K562 (cell line): ENCODE measurements at regions not wholly inside any gene's neighbourhood (a gene's known extent, or its start where the extent isn't known, plus 50 kb on each side); places are given as distances from the start of the nearest gene placed in this dataset.

Experiments used
- ATAC-seq: fragments of 200-7000 bp; cut with Tn5 transposase; 3 replicates; pipeline ENCODE4 v1.9.1; 2020; ENCODE audit warnings: moderate library complexity
- BruUV-seq: library from RNA; stranded (reverse); fragments of 400-500 nt; replicated peaks from 2 replicates; lab custom pipeline; 2021; lab: Mats Ljungman, UMichigan
- CTCF ChIA-PET: fragments of 300-600 bp; formaldehyde crosslinking; extraction: SDS; loops from one replicate; lab custom pipeline; 2021; ENCODE audit warnings: low intra/inter-chr PET ratio; lab: Yijun Ruan, JAX
- POLR2A ChIA-PET: fragments of 300-600, 350-650 bp; sonication (Branson Sonifier 250); formaldehyde crosslinking; extraction: SDS; loops from one replicate; lab custom pipeline; 2021; ENCODE audit warnings: antibody characterized with exemption, inconsistent platforms; lab: Yijun Ruan, JAX
- DNase-seq, 4 experiments: peaks; one replicate each; pipeline versions ENCODE4 v3.0.0 to v3.0.0-alpha.2; 2011 to 2018; ENCODE audit warnings: low spot score in 3 of 4, mixed read lengths in 3 of 4; ENCODE audit errors: extremely low read depth in 1 of 4
- FAIRE-seq: peaks from 2 replicates; lab custom pipeline; 2011; peaks lifted over from hg19 to GRCh38; lab: Jason Lieb, UNC
- H2AFZ ChIP-seq: 2 replicates; pipeline ENCODE4 v1.6.0; 2011; ENCODE audit warnings: low read depth, low read length, control low read depth, inconsistent platforms
- H3K27ac ChIP-seq: fragments of 200-600 bp; 3 replicates; pipeline ENCODE4 v1.8.0; 2011; ENCODE audit warnings: low read depth, mild to moderate bottlenecking, control low read depth, inconsistent platforms, low read length, moderate library complexity, mixed read lengths; ENCODE audit errors: extremely low read depth
- H3K27me3 ChIP-seq, 2 experiments: fragments of 300-600 bp in 1 of 2; 2 replicates in 1 of 2; 3 replicates in 1 of 2; pipeline versions ENCODE4 v1.6.0 to v1.8.0; 2011; ENCODE audit warnings: inconsistent platforms in 2 of 2, low read length in 2 of 2, mild to moderate bottlenecking in 1 of 2, mixed read lengths in 1 of 2, moderate library complexity in 1 of 2; ENCODE audit not compliant: control insufficient read depth in 2 of 2, insufficient read depth in 2 of 2
- H3K36me3 ChIP-seq: fragments of 300-600 bp; 3 replicates; pipeline ENCODE4 v1.8.0; 2011; ENCODE audit warnings: mild to moderate bottlenecking, low read length, inconsistent platforms; ENCODE audit not compliant: control insufficient read depth, insufficient read depth
- H3K4me1 ChIP-seq, 2 experiments: fragments of 200-600 bp in 1 of 2; replicated peaks in 1 of 2; 2 replicates in 1 of 2; 3 replicates in 1 of 2; pipeline versions ENCODE4 v1.5.1 to v1.8.0; 2011; ENCODE audit warnings: inconsistent platforms in 2 of 2, low read length in 2 of 2, mild to moderate bottlenecking in 1 of 2, mixed read lengths in 1 of 2, moderate library complexity in 1 of 2; ENCODE audit not compliant: control insufficient read depth in 2 of 2, insufficient read depth in 2 of 2
- H3K4me2 ChIP-seq: 2 replicates; pipeline ENCODE4 v1.6.1; 2011; ENCODE audit warnings: low read length, control low read depth, inconsistent platforms, mixed read lengths; ENCODE audit not compliant: insufficient read depth
- H3K4me3 ChIP-seq: fragments of 200-600 bp; sonication (generic), shearing (Covaris generic); 2 replicates; pipeline ENCODE4 v1.5.1; 2016; ENCODE audit warnings: control low read depth, inconsistent platforms
- H3K79me2 ChIP-seq: fragments of 200-600 bp; 3 replicates; pipeline ENCODE4 v1.8.0; 2011; ENCODE audit warnings: low read length, inconsistent platforms; ENCODE audit not compliant: control insufficient read depth, insufficient read depth
- H3K9ac ChIP-seq, 2 experiments: 2 replicates each; pipeline versions ENCODE4 v1.6.0 to v1.6.1; 2011; ENCODE audit warnings: low read depth in 2 of 2, low read length in 2 of 2, control low read depth in 1 of 2, inconsistent platforms in 1 of 2, mild to moderate bottlenecking in 1 of 2, mixed read lengths in 1 of 2; ENCODE audit not compliant: insufficient read depth in 1 of 2
- H3K9me1 ChIP-seq: one replicate; pipeline ENCODE4 v1.6.0; 2011; ENCODE audit warnings: inconsistent platforms, mild to moderate bottlenecking, low read length, moderate library complexity; ENCODE audit not compliant: control insufficient read depth, insufficient read depth
- H3K9me3 ChIP-seq: replicated peaks from 2 replicates; pipeline ENCODE4 v1.5.1; 2011; ENCODE audit warnings: low read depth, low read length, inconsistent platforms; ENCODE audit not compliant: control insufficient read depth, insufficient read depth
- H4K20me1 ChIP-seq: replicated peaks from 2 replicates; pipeline ENCODE4 v1.6.1; 2011; ENCODE audit warnings: low read length, inconsistent platforms, mixed read lengths; ENCODE audit not compliant: control insufficient read depth, insufficient read depth
- ARID2 ChIP-seq: fragments of 450-650 bp; IDR thresholded peaks from 2 replicates; pipeline ENCODE4 v1.6.1; 2017; ENCODE audit warnings: antibody characterized with exemption, mild to moderate bottlenecking
- DPF2 ChIP-seq: fragments of 450-650 bp; IDR thresholded peaks from 2 replicates; pipeline ENCODE4 v1.6.1; 2016
- ERF ChIP-seq: fragments of 450-650 bp; formaldehyde crosslinking; IDR thresholded peaks from 2 replicates; pipeline ENCODE4 v1.4.0; 2020; ENCODE audit warnings: mild to moderate bottlenecking, mixed read lengths
- FOSL1 ChIP-seq: fragments of 200-800 bp; sonication (Bioruptor generic); conservative IDR thresholded peaks from 2 replicates; pipeline ENCODE4 v1.6.1; 2016; ENCODE audit warnings: missing genetic modification characterization, missing compliant biosample characterization
- GMEB1 ChIP-seq: fragments of 250-450 bp; sonication (Bioruptor Pico); IDR thresholded peaks from 2 replicates; pipeline ENCODE4 v1.4.0; 2020; ENCODE audit warnings: mild to moderate bottlenecking
- IFI16 ChIP-seq: fragments of 250-450 bp; sonication (Bioruptor Pico); IDR thresholded peaks from 2 replicates; pipeline ENCODE4 v2.1.2; 2022; ENCODE audit warnings: mild to moderate bottlenecking, inconsistent platforms
- RBBP5 ChIP-seq: fragments of 200-600 bp; sonication (generic); IDR thresholded peaks from 2 replicates; pipeline ENCODE4 v1.6.1; 2012; ENCODE audit warnings: borderline replicate concordance, mild to moderate bottlenecking, low read length, control low read depth, inconsistent platforms; ENCODE audit not compliant: insufficient read depth, poor library complexity, severe bottlenecking
- SNIP1 ChIP-seq: fragments of 450-650 bp; IDR thresholded peaks from 2 replicates; pipeline ENCODE4 v1.7.1; 2017; ENCODE audit warnings: low read depth, mild to moderate bottlenecking
- SPI1 ChIP-seq: IDR thresholded peaks from 2 replicates; pipeline ENCODE4 v1.6.1; 2011; ENCODE audit warnings: low read depth, low read length, control low read depth, borderline replicate concordance
- TAF15 ChIP-seq: fragments of 200-400 bp; formaldehyde crosslinking; IDR thresholded peaks from 2 replicates; pipeline ENCODE4 v1.6.1; 2017; ENCODE audit warnings: mild to moderate bottlenecking, low read depth, low read length, moderate library complexity
- ZNF121 ChIP-seq: sonication (generic); formaldehyde crosslinking; conservative IDR thresholded peaks from 2 replicates; pipeline ENCODE4 v1.8.0; 2022; ENCODE audit warnings: missing genetic modification reagents
- ZNF518B ChIP-seq: fragments of 250-450 bp; sonication (Bioruptor Pico); IDR thresholded peaks from 2 replicates; pipeline ENCODE4 v1.5.0; 2021; ENCODE audit warnings: mild to moderate bottlenecking, moderate library complexity
- ZNF561 ChIP-seq: fragments of 450-650 bp; formaldehyde crosslinking; conservative IDR thresholded peaks from 2 replicates; pipeline ENCODE4 v1.4.0; 2020; ENCODE audit warnings: mild to moderate bottlenecking, moderate library complexity
- WGBS: fragments of 100-300 bp; shearing (Covaris generic); methylation state at CpG from one replicate; pipeline ENCODE4 v1.1.6; 2016; ENCODE audit warnings: low coverage, mixed read lengths; ENCODE audit not compliant: insufficient coverage; ENCODE audit errors: missing lambda C conversion rate; 5-methylcytosine and 5-hydroxymethylcytosine counted together
- in situ Hi-C: fragments of 300-500 bp; cut with MboI; formaldehyde crosslinking; loops from 4 replicates; pipeline ENCODE4 v1.15.0; 2018; ENCODE audit warnings: inconsistent platforms, mixed read lengths
- intact Hi-C: fragments of 100-400 bp; cut with micrococcal nuclease; formaldehyde crosslinking; loops from 2 replicates; pipeline ENCODE4 v1.14.2; 2022

DNA sequence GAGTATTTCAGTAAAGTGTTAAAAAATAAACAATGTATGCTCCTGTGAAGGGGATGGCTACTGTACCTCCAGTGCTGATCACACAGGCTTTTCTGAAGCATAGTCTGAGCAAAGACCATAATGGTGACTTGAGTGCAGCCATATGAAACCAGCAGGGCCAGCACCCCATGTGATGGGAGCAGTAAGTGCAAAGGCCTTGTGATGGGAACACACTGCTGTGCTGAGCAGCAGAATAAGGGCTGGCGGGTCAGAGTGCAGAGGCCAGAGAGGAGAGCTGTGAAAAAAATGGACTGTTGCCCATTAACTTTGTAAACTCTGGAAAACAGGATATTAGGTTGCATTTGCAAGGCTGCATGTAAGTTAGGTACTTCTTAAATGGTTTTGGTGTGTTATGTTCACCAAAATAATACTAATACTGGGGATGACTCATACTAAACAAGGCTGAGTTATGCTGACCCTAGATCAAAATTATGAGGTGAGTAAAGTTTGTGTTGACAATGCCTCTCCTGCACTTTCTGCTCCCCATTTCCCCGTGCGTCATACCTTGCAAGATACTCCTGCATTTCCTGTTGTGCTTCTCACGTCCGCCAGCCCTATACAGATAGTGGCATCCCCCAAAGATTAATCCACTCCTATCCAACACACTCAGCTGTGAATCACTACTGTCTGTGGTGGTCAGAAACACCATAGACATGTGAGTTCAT is 67.0 kb upstream of the FAM9A start:
- no peaks in the 10 kb centered on the region for H3K9me1 ChIP-seq
- H3K9me3 ChIP-seq: no peaks in the 10 kb centered on the region
- H3K4me1 ChIP-seq: no peaks in the 10 kb centered on the region
- H3K27me3 ChIP-seq: no peaks in the 10 kb centered on the region
- in situ Hi-C loops (no loop called here), intact Hi-C loops (no loop called here)
- no peak overlapping the region for H3K4me2 ChIP-seq
- H2AFZ ChIP-seq: no peak overlapping the region
- DNase-seq (no peak), ATAC-seq (no peak), FAIRE-seq (no peak)
- no peaks in the 10 kb centered on the region for H4K20me1 ChIP-seq
- no peak overlapping the region for H3K27ac ChIP-seq
- no peak overlapping the region for H3K9ac ChIP-seq
- no peaks in the 10 kb centered on the region for H3K36me3 ChIP-seq
- ChIA-PET POLR2A (no interaction called here), CTCF (interaction anchor here (1.2 kb wide), 1 partner anchor 1251 kb away, joined by 3 read pairs; no protein-coding TSS in a partner anchor)
- 0% methylated on average over 4 of the region's 5 CpGs for WGBS
- H3K4me3 ChIP-seq: no peak overlapping the region
- TF ChIP-seq SNIP1 (no peak), DPF2 (no peak), ERF (CRISPR knock-in tag) (no peak), ARID2 (no peak), RBBP5 (no peak), GMEB1 (CRISPR knock-in tag) (no peak), ZNF561 (CRISPR knock-in tag) (no peak), IFI16 (CRISPR knock-in tag) (no peak), ZNF121 (CRISPR knock-in tag) (no peak), TAF15 (no peak), SPI1 (no peak), FOSL1 (tag) (no peak), ZNF518B (no peak)
- BruUV-seq: no TSS peak
- H3K79me2 ChIP-seq: no peaks in the 10 kb centered on the region
